Osteoblast (primary cell): ENCODE measurements at regions not wholly inside any gene's neighbourhood (a gene's known extent, or its start where the extent isn't known, plus 50 kb on each side); places are given as distances from the start of the nearest gene placed in this dataset.

Experiments used
- DNase-seq: peaks from one replicate; pipeline ENCODE4 v3.0.0; 2011; ENCODE audit warnings: low spot score, mixed read lengths; ENCODE audit not compliant: insufficient read length; ENCODE audit errors: missing footprints
- H2AFZ ChIP-seq: 2 replicates; pipeline ENCODE4 v1.6.0; 2011; ENCODE audit warnings: mild to moderate bottlenecking, low read length
- H3K27ac ChIP-seq: 2 replicates; pipeline ENCODE4 v1.5.1; 2011; ENCODE audit warnings: mild to moderate bottlenecking, low read depth, low read length, moderate library complexity
- H3K27me3 ChIP-seq: 2 replicates; pipeline ENCODE4 v1.6.0; 2012; ENCODE audit warnings: mild to moderate bottlenecking, control low read depth, inconsistent platforms, low read length, moderate library complexity; ENCODE audit not compliant: insufficient read depth
- H3K36me3 ChIP-seq: 2 replicates; pipeline ENCODE4 v1.5.1; 2011; ENCODE audit warnings: mild to moderate bottlenecking, low read length, control low read depth, moderate library complexity; ENCODE audit not compliant: insufficient read depth
- H3K4me1 ChIP-seq: 2 replicates; pipeline ENCODE4 v1.5.1; 2011; ENCODE audit warnings: mild to moderate bottlenecking, low read length, control low read depth, moderate library complexity; ENCODE audit not compliant: insufficient read depth
- H3K4me2 ChIP-seq: 2 replicates; pipeline ENCODE4 v1.6.0; 2011; ENCODE audit warnings: mild to moderate bottlenecking, low read length; ENCODE audit not compliant: insufficient read depth
- H3K4me3 ChIP-seq: fragments of 200-600 bp; sonication (generic); 3 replicates; pipeline ENCODE4 v1.5.1; 2012; ENCODE audit warnings: mild to moderate bottlenecking, low read length, inconsistent platforms; ENCODE audit not compliant: insufficient read depth
- H3K79me2 ChIP-seq: 2 replicates; pipeline ENCODE4 v1.6.0; 2012; ENCODE audit warnings: mild to moderate bottlenecking, low read length, control low read depth, inconsistent platforms; ENCODE audit not compliant: insufficient read depth
- H3K9me3 ChIP-seq: 2 replicates; pipeline ENCODE4 v1.5.1; 2011; ENCODE audit warnings: low read depth, low read length, control low read depth
- H4K20me1 ChIP-seq: 2 replicates; pipeline ENCODE4 v1.6.0; 2012; ENCODE audit warnings: mild to moderate bottlenecking, low read length, control low read depth; ENCODE audit not compliant: insufficient read depth
- CTCF ChIP-seq: IDR thresholded peaks from 2 replicates; pipeline ENCODE4 v1.5.1; 2011; ENCODE audit warnings: mild to moderate bottlenecking, low read depth, low read length, moderate library complexity; ENCODE audit errors: extremely low read depth

- Histone ChIP-seq H3K4me2 (no peak overlapping the region), H3K27me3 (no peaks in the 10 kb centered on the region), H3K27ac (no peak overlapping the region), H4K20me1 (no peaks in the 10 kb centered on the region), H2AFZ (no peak overlapping the region), H3K4me1 (no peaks in the 10 kb centered on the region), H3K9me3 (no peaks in the 10 kb centered on the region), H3K79me2 (no peaks in the 10 kb centered on the region), H3K36me3 (no peaks in the 10 kb centered on the region), H3K4me3 (no peak overlapping the region)
- DNase-seq: no peak
- TF ChIP-seq CTCF: no peak
These were observed 366.6 kb downstream of the REEP3 start for GRCh38 chr10:63887600-63888370.

GRCh38 chr10:63889803-63890202 lies 368.6 kb downstream of the REEP3 start:
- TF ChIP-seq CTCF: no peak

GRCh38 chr10:63896992-63897391 lies 375.8 kb downstream of the REEP3 start:
- Histone ChIP-seq H3K27me3 (no peaks in the 10 kb centered on the region), H3K4me2 (no peak overlapping the region), H3K4me1 (peaks cover 5% of the 10 kb centered on the region), H3K9me3 (no peaks in the 10 kb centered on the region), H3K79me2 (no peaks in the 10 kb centered on the region), H4K20me1 (no peaks in the 10 kb centered on the region), H2AFZ (no peak overlapping the region), H3K27ac (no peak overlapping the region), H3K4me3 (no peak overlapping the region), H3K36me3 (no peaks in the 10 kb centered on the region)
- no peak for TF ChIP-seq CTCF
- no peak for DNase-seq

More at GRCh38 chr10:63889803-63890202, 368.6 kb downstream of the REEP3 start:
- Histone ChIP-seq H3K79me2 (no peaks in the 10 kb centered on the region), H3K4me3 (no peak overlapping the region), H2AFZ (no peak overlapping the region), H3K4me1 (no peaks in the 10 kb centered on the region), H3K4me2 (no peak overlapping the region), H3K27me3 (no peaks in the 10 kb centered on the region), H3K9me3 (no peaks in the 10 kb centered on the region), H3K36me3 (no peaks in the 10 kb centered on the region), H3K27ac (no peak overlapping the region), H4K20me1 (no peaks in the 10 kb centered on the region)
- DNase-seq: no peak

GRCh38 chr10:63899673-63900300 lies 378.6 kb downstream of the REEP3 start:
- no peak overlapping the region for H3K27ac ChIP-seq
- no peaks in the 10 kb centered on the region for H3K79me2 ChIP-seq
- H3K9me3 ChIP-seq: no peaks in the 10 kb centered on the region
- no peaks in the 10 kb centered on the region for H4K20me1 ChIP-seq
- no peak overlapping the region for H2AFZ ChIP-seq
- H3K27me3 ChIP-seq: no peaks in the 10 kb centered on the region
- peaks cover 5% of the 10 kb centered on the region for H3K4me1 ChIP-seq
- no peak for TF ChIP-seq CTCF
- no peak for DNase-seq
- no peak overlapping the region for H3K4me2 ChIP-seq
- H3K36me3 ChIP-seq: no peaks in the 10 kb centered on the region
- H3K4me3 ChIP-seq: no peak overlapping the region
